CD4-positive, alpha-beta T cell treated with Interleukin-4 for 4 hours (primary cell): ENCODE measurements at regions not wholly inside any gene's neighbourhood (a gene's known extent, or its start where the extent isn't known, plus 50 kb on each side); places are given as distances from the start of the nearest gene placed in this dataset.

Source experiments
- DNase-seq: peaks from one replicate; pipeline ENCODE4 v3.0.0-alpha.2; 2020

GRCh38 chr10:28054228-28054860 is 55.5 kb upstream of the ODAD2 start:
- no peak for DNase-seq

- no peak for DNase-seq
These were observed 50.4 kb upstream of the ODAD2 start for GRCh38 chr10:28049286-28049685.
